Adrenal gland (tissue), 5 donors: ENCODE measurements at regions not wholly inside any gene's neighbourhood (a gene's known extent, or its start where the extent isn't known, plus 50 kb on each side); places are given as distances from the start of the nearest gene placed in this dataset.
"Not testable (repeated sequence)": the region's sequence is repeated elsewhere in the genome, so short reads cannot be mapped to it uniquely, and the experiment has no call there.

Experiments
- CTCF ChIP-seq, 6 experiments: fragments of 450-650 bp in 4 of 6; fragments of 200-600 bp in 2 of 6; sonication (generic) in 1 of 6; IDR thresholded peaks; 1 replicate in 5 of 6; 2 replicates in 1 of 6; pipeline versions ENCODE4 v1.5.1 to v1.8.0; 2016 to 2021; ENCODE audit warnings: antibody characterized with exemption in 6 of 6, mild to moderate bottlenecking in 2 of 6, moderate library complexity in 1 of 6
- POLR2A ChIP-seq, 2 donors: fragments of 450-650 bp; IDR thresholded peaks; one replicate each; pipeline ENCODE4 v1.6.1; 2017; ENCODE audit warnings: antibody characterized with exemption in 2 of 2, mild to moderate bottlenecking in 2 of 2, moderate library complexity in 1 of 2
- donor health status: DM: no; HTN: no; CAD: no.

GRCh38 chr9:38324213-38324612, 68.3 kb upstream of the ALDH1B1 start:
- TF ChIP-seq CTCF, POLR2A (IDR thresholded peaks at IDR 0.05): not testable (repeated sequence)
